ENCODE measurements at regions not wholly inside any gene's neighbourhood (a gene's known extent, or its start where the extent isn't known, plus 50 kb on each side); places are given as distances from the start of the nearest gene placed in this dataset.

DNA sequence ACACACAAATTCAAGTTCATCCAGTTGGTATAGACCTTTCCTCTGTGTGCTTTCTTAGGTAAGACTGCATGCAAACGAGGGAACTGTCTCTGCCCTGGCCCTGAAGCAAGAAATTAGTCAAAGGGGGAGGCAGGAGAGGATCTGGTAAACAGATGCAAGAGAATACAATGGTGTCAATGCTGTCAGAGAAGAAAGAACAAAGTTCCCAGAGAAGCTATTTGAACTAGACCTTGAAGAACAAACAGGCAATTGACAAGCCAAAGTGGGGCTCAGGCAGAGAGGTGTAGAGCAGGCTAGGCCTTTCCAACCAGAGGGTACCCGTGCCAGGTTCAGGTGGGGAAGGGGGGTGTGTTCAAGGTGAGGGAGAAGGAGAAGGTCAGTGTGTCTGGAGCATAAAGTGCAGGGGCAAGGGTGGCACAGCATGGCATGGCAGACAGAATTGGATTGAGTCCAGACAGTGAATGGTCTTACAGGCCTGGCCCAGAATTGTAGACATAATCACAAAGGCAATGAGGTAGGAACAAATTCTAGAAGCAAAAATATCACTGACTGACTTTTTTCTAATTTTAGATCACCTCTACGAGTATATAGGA lies 95.0 kb upstream of the STARD13 start:
- Histone ChIP-seq H3K27ac (no peak overlapping the region), H3K4me2 (no peak overlapping the region), H3K9me3 (no peaks in the 10 kb centered on the region), H3K4me3 (no peak overlapping the region), H3K4me1 (no peaks in the 10 kb centered on the region)
- no peak for ATAC-seq
- FAIRE-seq: no peak
- CTCF ChIA-PET: no interaction called here
- POLR2A ChIA-PET: no interaction called here
- WGBS (ENCODE audit: missing lambda C conversion rate): 36% methylated on average over 3 of the region's 3 CpGs
- TF ChIP-seq HDAC2 (IDR thresholded peaks at IDR 0.05): no peak
- TF ChIP-seq, protein P1, sequence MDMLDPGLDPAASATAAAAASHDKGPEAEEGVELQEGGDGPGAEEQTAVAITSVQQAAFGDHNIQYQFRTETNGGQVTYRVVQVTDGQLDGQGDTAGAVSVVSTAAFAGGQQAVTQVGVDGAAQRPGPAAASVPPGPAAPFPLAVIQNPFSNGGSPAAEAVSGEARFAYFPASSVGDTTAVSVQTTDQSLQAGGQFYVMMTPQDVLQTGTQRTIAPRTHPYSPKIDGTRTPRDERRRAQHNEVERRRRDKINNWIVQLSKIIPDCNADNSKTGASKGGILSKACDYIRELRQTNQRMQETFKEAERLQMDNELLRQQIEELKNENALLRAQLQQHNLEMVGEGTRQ (IDR thresholded peaks at IDR 0.05): no peak
- DNase-seq (ENCODE audit: low read depth in 1 of 2, low spot score in 1 of 2): no peak

- POLR2A ChIA-PET: no interaction called here
- TF ChIP-seq FOSL2 (IDR thresholded peaks at IDR 0.05) (no peak), FOSL2 (CRISPR knock-in tag; IDR thresholded peaks at IDR 0.05) (no peak), ZSCAN20 (CRISPR knock-in tag; IDR thresholded peaks at IDR 0.05) (no peak), NFE2L2 (conservative IDR thresholded peaks at IDR 0.05; ENCODE audit: low read length) (no peak), HMGXB4 (CRISPR knock-in tag; IDR thresholded peaks at IDR 0.05; ENCODE audit: borderline replicate concordance) (no peak), RAD21 (conservative IDR thresholded peaks at IDR 0.05 in 1 of 2, IDR thresholded peaks at IDR 0.05 in 1 of 2) (no peak), MAX (IDR thresholded peaks at IDR 0.05) (no peak), ZNF302 (CRISPR knock-in tag; IDR thresholded peaks at IDR 0.05) (no peak), HDAC2 (IDR thresholded peaks at IDR 0.05) (no peak), EHF (CRISPR knock-in tag; IDR thresholded peaks at IDR 0.05) (no peak)
- TF ChIP-seq, protein P1 (IDR thresholded peaks at IDR 0.05): no peak
- Histone ChIP-seq H3K4me3 (no peak overlapping the region), H3K9me3 (no peaks in the 10 kb centered on the region), H3K4me2 (no peak overlapping the region), H3K4me1 (no peaks in the 10 kb centered on the region), H3K27ac (no peak overlapping the region)
- no peak for DNase-seq (ENCODE audit: low read depth in 1 of 2, low spot score in 1 of 2)
- WGBS (ENCODE audit: missing lambda C conversion rate): 66% methylated on average over 5 of the region's 5 CpGs
- no peak for ATAC-seq
- CTCF ChIA-PET: no interaction called here
- no peak for FAIRE-seq
Measured at GRCh38 chr13:33381180-33381579, 95.6 kb upstream of the STARD13 start.

GRCh38 chr13:33381906-33382305 lies 96.4 kb upstream of the STARD13 start:
- Histone ChIP-seq H3K4me2 (no peak overlapping the region), H3K9me3 (no peaks in the 10 kb centered on the region), H3K4me3 (no peak overlapping the region), H3K27ac (no peak overlapping the region), H3K4me1 (no peaks in the 10 kb centered on the region)
- no peak for ATAC-seq
- POLR2A ChIA-PET: no interaction called here
- no peak for FAIRE-seq
- no peak for DNase-seq (ENCODE audit: low read depth in 1 of 2, low spot score in 1 of 2)
- CTCF ChIA-PET: no interaction called here
- WGBS (ENCODE audit: missing lambda C conversion rate): 82% methylated on average over 8 of the region's 8 CpGs
- TF ChIP-seq NFE2L2 (conservative IDR thresholded peaks at IDR 0.05; ENCODE audit: low read length) (no peak), HMGXB4 (CRISPR knock-in tag; IDR thresholded peaks at IDR 0.05; ENCODE audit: borderline replicate concordance) (no peak), HEYL (CRISPR knock-in tag; IDR thresholded peaks at IDR 0.05) (no peak), PBX3 (IDR thresholded peaks at IDR 0.05) (no peak), ATOH8 (CRISPR knock-in tag; IDR thresholded peaks at IDR 0.05; ENCODE audit: low read depth) (no peak), KDM1A (IDR thresholded peaks at IDR 0.05; ENCODE audit: low read depth) (no peak), ZSCAN20 (CRISPR knock-in tag; IDR thresholded peaks at IDR 0.05) (no peak), CBX8 (IDR thresholded peaks at IDR 0.05) (no peak), SMC3 (IDR thresholded peaks at IDR 0.05) (no peak), CHD2 (IDR thresholded peaks at IDR 0.05; ENCODE audit: low read length, partially characterized antibody) (no peak), FOSB (CRISPR knock-in tag; IDR thresholded peaks at IDR 0.05) (no peak), ELK1 (IDR thresholded peaks at IDR 0.05; ENCODE audit: low read depth, low read length) (no peak)
